Endothelial cell of umbilical vein (primary cell): ENCODE measurements at regions not wholly inside any gene's neighbourhood (a gene's known extent, or its start where the extent isn't known, plus 50 kb on each side); places are given as distances from the start of the nearest gene placed in this dataset.
"Not testable (repeated sequence)": the region's sequence is repeated elsewhere in the genome, so short reads cannot be mapped to it uniquely, and the experiment has no call there.

Source experiments
- BruUV-seq: library from RNA; stranded (reverse); fragments of 400-500 nt; replicated peaks from 2 replicates; lab custom pipeline; 2021; lab: Mats Ljungman, UMichigan
- CTCF ChIA-PET: fragments of 300-600, 350-600 bp; sonication (Branson Sonifier 250); formaldehyde crosslinking; loops from one replicate; lab custom pipeline; 2021; ENCODE audit warnings: antibody characterized with exemption, inconsistent platforms; lab: Charles Lee
- POLR2A ChIA-PET: fragments of 300-600, 350-600 bp; sonication (Branson Sonifier 250); formaldehyde crosslinking; loops from one replicate; lab custom pipeline; 2021; ENCODE audit warnings: antibody characterized with exemption, inconsistent platforms; lab: Charles Lee
- DNase-seq: peaks from one replicate; pipeline ENCODE4 v3.0.0-alpha.2; 2011; ENCODE audit warnings: low read depth, low spot score
- FAIRE-seq: peaks from 2 replicates; lab custom pipeline; 2011; peaks lifted over from hg19 to GRCh38; lab: Jason Lieb, UNC
- H2AFZ ChIP-seq: 2 replicates; pipeline ENCODE4 v1.6.0; 2012; ENCODE audit warnings: low read depth, low read length, control low read depth, inconsistent platforms
- H3K27ac ChIP-seq: 2 replicates; pipeline ENCODE4 v1.5.1; 2011; ENCODE audit warnings: low read depth, mild to moderate bottlenecking, control low read depth, low read length, moderate library complexity; ENCODE audit not compliant: insufficient read depth
- H3K27me3 ChIP-seq, 2 experiments: 2 replicates each; pipeline versions ENCODE4 v1.6.0 to v1.6.1; 2011; ENCODE audit warnings: low read length in 2 of 2, mixed read lengths in 1 of 2; ENCODE audit not compliant: control insufficient read depth in 2 of 2, insufficient read depth in 2 of 2
- H3K36me3 ChIP-seq, 2 experiments: 2 replicates in 1 of 2; 3 replicates in 1 of 2; pipeline ENCODE4 v1.5.1; 2011; ENCODE audit warnings: low read length in 2 of 2, mild to moderate bottlenecking in 1 of 2, moderate library complexity in 1 of 2; ENCODE audit not compliant: control insufficient read depth in 2 of 2, insufficient read depth in 2 of 2; ENCODE audit errors: extremely low read depth in 1 of 2
- H3K4me1 ChIP-seq: 3 replicates; pipeline ENCODE4 v1.5.1; 2011; ENCODE audit warnings: mild to moderate bottlenecking, low read length; ENCODE audit not compliant: control insufficient read depth, insufficient read depth; ENCODE audit errors: extremely low read depth
- H3K4me2 ChIP-seq: 2 replicates; pipeline ENCODE4 v1.6.1; 2011; ENCODE audit warnings: low read length, control low read depth, mixed read lengths; ENCODE audit not compliant: insufficient read depth
- H3K4me3 ChIP-seq, 3 experiments: fragments of 200-600 bp in 1 of 3; sonication (generic), shearing (Covaris generic) in 1 of 3; replicated peaks in 1 of 3; 2 replicates each; pipeline ENCODE4 v1.5.1; 2011 to 2016; ENCODE audit warnings: control low read depth in 3 of 3, low read length in 3 of 3, mild to moderate bottlenecking in 2 of 3, inconsistent platforms in 1 of 3, low read depth in 1 of 3, moderate library complexity in 1 of 3; ENCODE audit not compliant: insufficient read depth in 1 of 3
- H3K79me2 ChIP-seq: 2 replicates; pipeline ENCODE4 v1.6.0; 2012; ENCODE audit warnings: low read length, inconsistent platforms; ENCODE audit not compliant: control insufficient read depth, insufficient read depth
- H3K9ac ChIP-seq: replicated peaks from 2 replicates; pipeline ENCODE3; 2011; ENCODE audit warnings: low read length, control low read depth; ENCODE audit not compliant: insufficient read depth; ENCODE audit errors: extremely low read depth
- H3K9me1 ChIP-seq: replicated peaks from 3 replicates; pipeline ENCODE4 v1.6.0; 2011; ENCODE audit warnings: mild to moderate bottlenecking, low read length; ENCODE audit not compliant: control insufficient read depth, insufficient read depth; ENCODE audit errors: extremely low read depth
- H3K9me3 ChIP-seq: replicated peaks from 2 replicates; pipeline ENCODE4 v1.5.1; 2012; ENCODE audit warnings: low read length, inconsistent platforms; ENCODE audit not compliant: control insufficient read depth, insufficient read depth
- H4K20me1 ChIP-seq: replicated peaks from 2 replicates; pipeline ENCODE3; 2011; ENCODE audit warnings: mild to moderate bottlenecking, low read length; ENCODE audit not compliant: control insufficient read depth, insufficient read depth; ENCODE audit errors: extremely low read depth
- CTCF ChIP-seq, 2 donors: IDR thresholded peaks; 1 replicate in 1 of 2; 2 replicates in 1 of 2; pipeline ENCODE4 v1.5.1; 2011; ENCODE audit warnings: low read length in 2 of 2, mild to moderate bottlenecking in 2 of 2, moderate library complexity in 2 of 2, control low read depth in 1 of 2, inconsistent platforms in 1 of 2, low read depth in 1 of 2; ENCODE audit not compliant: insufficient read depth in 1 of 2; ENCODE audit errors: extremely low read depth in 1 of 2
- EZH2 ChIP-seq: IDR thresholded peaks from 2 replicates; pipeline ENCODE4 v1.6.1; 2012; ENCODE audit warnings: borderline replicate concordance, low read depth, mild to moderate bottlenecking, moderate library complexity, low read length, inconsistent platforms; ENCODE audit not compliant: severe bottlenecking
- FOS ChIP-seq: IDR thresholded peaks from 2 replicates; pipeline ENCODE4 v1.6.1; 2011; ENCODE audit warnings: mild to moderate bottlenecking, low read length, moderate library complexity, borderline replicate concordance; ENCODE audit not compliant: insufficient read depth
- GATA2 ChIP-seq: IDR thresholded peaks from 2 replicates; pipeline ENCODE4 v1.7.0; 2011; ENCODE audit warnings: low read depth, mild to moderate bottlenecking, moderate library complexity, mixed read lengths, low read length; ENCODE audit not compliant: insufficient read length, insufficient read depth
- JUN ChIP-seq: IDR thresholded peaks from 2 replicates; pipeline ENCODE4 v1.6.1; 2011; ENCODE audit warnings: borderline replicate concordance, low read depth; ENCODE audit not compliant: insufficient read length, insufficient read depth
- MAX ChIP-seq: IDR thresholded peaks from 2 replicates; pipeline ENCODE4 v1.6.1; 2011; ENCODE audit not compliant: insufficient read depth, insufficient read length
- MYC ChIP-seq: IDR thresholded peaks from one replicate; pipeline ENCODE4 v1.6.1; 2011; ENCODE audit warnings: mild to moderate bottlenecking, low read depth, low read length
- POLR2A ChIP-seq: IDR thresholded peaks from 2 replicates; pipeline ENCODE4 v1.6.1; 2012; ENCODE audit warnings: low read depth, mild to moderate bottlenecking, control low read depth, low read length
- POLR2AphosphoS5 ChIP-seq: IDR thresholded peaks from 2 replicates; pipeline ENCODE4 v1.6.1; 2012; ENCODE audit warnings: low read depth, mild to moderate bottlenecking, control low read depth, low read length, moderate library complexity; ENCODE audit not compliant: insufficient read depth
- dilution Hi-C: fragments of 300-500 bp; cut with MboI; formaldehyde crosslinking; loops from one replicate; pipeline ENCODE4 v1.15.0; 2019; ENCODE audit warnings: low sequenced_read_pairs; ENCODE audit not compliant: extremely low pct_ligation_motif_present
- intact Hi-C: fragments of 100-400 bp; cut with micrococcal nuclease; formaldehyde crosslinking; loops from one replicate; pipeline ENCODE4 v1.10.0; 2022

- dilution Hi-C loops = no loop called here
- H3K36me3 ChIP-seq = no peaks in the 10 kb centered on the region
- H3K4me1 ChIP-seq = no peaks in the 10 kb centered on the region
- H3K27ac ChIP-seq = no peak overlapping the region
- no TSS peak for BruUV-seq
- H3K9ac ChIP-seq = no peak overlapping the region
- DNase-seq (no peak), FAIRE-seq (no peak)
- H3K4me2 ChIP-seq = no peak overlapping the region
- no peak overlapping the region for H2AFZ ChIP-seq
- intact Hi-C loops = no loop called here
- CTCF ChIA-PET = no interaction called here
- no peaks in the 10 kb centered on the region for H3K27me3 ChIP-seq
- H3K9me3 ChIP-seq = peaks cover 4% of the 10 kb centered on the region
- H3K4me3 ChIP-seq = no peak overlapping the region
- H3K79me2 ChIP-seq = no peaks in the 10 kb centered on the region
- POLR2A ChIA-PET = no interaction called here
- H3K9me1 ChIP-seq = no peaks in the 10 kb centered on the region
- H4K20me1 ChIP-seq = no peaks in the 10 kb centered on the region
- TF ChIP-seq POLR2AphosphoS5 = no peak
- TF ChIP-seq GATA2 = no peak
- no peak for TF ChIP-seq CTCF (IDR thresholded peaks at IDR 0.05; ENCODE audit: extremely low read depth in 1 of 2, insufficient read depth in 1 of 2, low read depth in 1 of 2, low read length in 2 of 2)
- TF ChIP-seq FOS = no peak
- no peak for TF ChIP-seq POLR2A
- TF ChIP-seq JUN = no peak
- TF ChIP-seq EZH2 = no peak
- no peak for TF ChIP-seq MYC
- TF ChIP-seq MAX = no peak
Observed at GRCh38 chr7:68840991-68841390, 757.3 kb upstream of the AUTS2 start.

GRCh38 chr7:68843985-68844384, 754.3 kb upstream of the AUTS2 start:
- H3K9ac ChIP-seq, FAIRE-seq, CTCF ChIA-PET, H3K79me2 ChIP-seq, H3K27me3 ChIP-seq, H3K4me3 ChIP-seq, DNase-seq, BruUV-seq, dilution Hi-C loops, POLR2A ChIA-PET, H3K27ac ChIP-seq, H3K4me2 ChIP-seq, H3K9me1 ChIP-seq, H3K36me3 ChIP-seq, intact Hi-C loops, H3K9me3 ChIP-seq, H3K4me1 ChIP-seq, H4K20me1 ChIP-seq, H2AFZ ChIP-seq: not testable (repeated sequence)
